ENCODE measurements at regions not wholly inside any gene's neighbourhood (a gene's known extent, or its start where the extent isn't known, plus 50 kb on each side); places are given as distances from the start of the nearest gene placed in this dataset.

DNA sequence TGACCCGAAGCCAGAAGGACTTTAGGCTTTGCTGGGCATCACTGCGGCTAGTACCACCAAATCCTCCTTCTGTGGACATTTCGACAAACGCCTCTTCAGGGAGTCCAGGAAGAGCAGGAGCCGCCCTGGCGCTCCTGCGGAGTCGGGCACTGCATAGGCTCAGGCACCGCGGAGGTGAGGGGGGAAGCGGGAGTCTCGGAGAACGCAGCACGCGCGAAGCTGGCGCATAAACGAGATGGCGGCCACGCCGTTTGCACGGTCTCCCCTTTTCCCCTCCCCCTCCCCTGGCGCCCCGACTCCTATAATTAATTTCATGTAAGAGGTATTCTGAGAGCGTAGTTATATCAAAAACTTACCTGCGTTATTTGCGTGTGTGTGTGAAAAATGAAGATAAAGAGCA is 137.8 kb upstream of the GAS1 start:
- TF ChIP-seq, protein P1, sequence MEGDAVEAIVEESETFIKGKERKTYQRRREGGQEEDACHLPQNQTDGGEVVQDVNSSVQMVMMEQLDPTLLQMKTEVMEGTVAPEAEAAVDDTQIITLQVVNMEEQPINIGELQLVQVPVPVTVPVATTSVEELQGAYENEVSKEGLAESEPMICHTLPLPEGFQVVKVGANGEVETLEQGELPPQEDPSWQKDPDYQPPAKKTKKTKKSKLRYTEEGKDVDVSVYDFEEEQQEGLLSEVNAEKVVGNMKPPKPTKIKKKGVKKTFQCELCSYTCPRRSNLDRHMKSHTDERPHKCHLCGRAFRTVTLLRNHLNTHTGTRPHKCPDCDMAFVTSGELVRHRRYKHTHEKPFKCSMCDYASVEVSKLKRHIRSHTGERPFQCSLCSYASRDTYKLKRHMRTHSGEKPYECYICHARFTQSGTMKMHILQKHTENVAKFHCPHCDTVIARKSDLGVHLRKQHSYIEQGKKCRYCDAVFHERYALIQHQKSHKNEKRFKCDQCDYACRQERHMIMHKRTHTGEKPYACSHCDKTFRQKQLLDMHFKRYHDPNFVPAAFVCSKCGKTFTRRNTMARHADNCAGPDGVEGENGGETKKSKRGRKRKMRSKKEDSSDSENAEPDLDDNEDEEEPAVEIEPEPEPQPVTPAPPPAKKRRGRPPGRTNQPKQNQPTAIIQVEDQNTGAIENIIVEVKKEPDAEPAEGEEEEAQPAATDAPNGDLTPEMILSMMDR (IDR thresholded peaks at IDR 0.05 in 8 of 11, conservative IDR thresholded peaks at IDR 0.05 in 3 of 11), result no peak
- TF ChIP-seq POLR2AphosphoS5 (IDR thresholded peaks at IDR 0.05) (no peak), POLR2A (IDR thresholded peaks at IDR 0.05) (no peak)
